Daoy (cell line): ENCODE measurements at regions not wholly inside any gene's neighbourhood (a gene's known extent, or its start where the extent isn't known, plus 50 kb on each side); places are given as distances from the start of the nearest gene placed in this dataset.

Experiments used
- DNase-seq: peaks from one replicate; pipeline ENCODE4 v3.0.0-alpha.2; 2015; ENCODE audit warnings: low read depth

DNA sequence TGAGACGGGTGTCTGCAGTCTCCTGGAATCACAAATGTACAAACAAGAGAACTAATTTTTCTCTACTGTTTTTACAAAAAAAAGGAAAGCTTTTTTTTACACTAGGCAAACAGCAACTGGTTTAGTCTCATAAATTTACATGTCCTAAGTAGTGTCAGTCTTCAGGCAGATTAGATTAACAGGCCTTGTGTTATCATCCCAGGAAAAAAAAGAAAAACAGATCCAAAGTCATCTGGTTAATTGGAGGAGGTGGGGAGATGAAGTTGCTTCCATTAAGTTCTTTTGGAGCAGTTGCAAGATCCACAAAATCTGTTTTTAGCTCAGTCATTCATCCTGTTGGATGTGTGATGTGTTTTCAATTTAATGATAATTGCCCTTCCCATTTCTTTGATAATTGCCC lies 363.5 kb upstream of the ADGRL2 start:
- no peak for DNase-seq

DNA sequence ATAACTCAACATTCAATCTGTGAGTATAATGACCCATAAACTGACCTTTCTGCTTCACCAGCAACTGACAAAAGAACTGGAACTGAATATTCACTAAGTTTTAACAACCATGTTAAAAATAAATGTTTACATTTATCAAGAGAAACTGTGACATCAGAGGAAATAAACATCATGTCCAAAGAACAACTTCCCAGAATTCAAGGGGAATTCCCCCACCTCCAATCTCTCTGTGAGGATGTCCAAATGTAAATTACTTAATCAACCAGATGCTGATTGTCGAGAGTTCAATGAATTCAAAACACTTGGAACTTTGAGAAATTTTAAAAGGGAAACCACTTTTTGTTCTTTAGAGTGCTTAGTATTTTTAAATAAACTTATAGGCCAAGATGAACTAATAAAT lies 365.6 kb upstream of the ADGRL2 start:
- no peak for DNase-seq

DNA sequence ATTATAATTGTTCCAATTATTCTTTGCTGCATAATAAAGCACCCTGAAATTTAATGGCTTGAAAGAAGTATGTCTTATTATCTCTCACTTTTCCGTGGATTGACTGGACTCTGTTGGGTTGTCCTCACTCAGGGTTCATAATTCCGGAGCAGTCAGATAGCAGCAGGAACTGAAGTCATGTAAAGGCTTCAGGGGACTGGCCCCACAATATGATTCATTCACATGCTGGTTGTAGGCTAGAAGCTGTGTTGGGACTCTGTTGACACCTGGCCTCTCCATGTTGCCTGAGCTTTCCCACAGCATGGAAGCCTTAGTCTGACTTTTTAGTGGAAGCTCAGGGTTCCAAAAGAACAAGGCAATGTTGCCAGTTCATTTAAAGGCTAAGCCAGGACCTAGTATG lies 367.1 kb upstream of the ADGRL2 start:
- no peak for DNase-seq

DNA sequence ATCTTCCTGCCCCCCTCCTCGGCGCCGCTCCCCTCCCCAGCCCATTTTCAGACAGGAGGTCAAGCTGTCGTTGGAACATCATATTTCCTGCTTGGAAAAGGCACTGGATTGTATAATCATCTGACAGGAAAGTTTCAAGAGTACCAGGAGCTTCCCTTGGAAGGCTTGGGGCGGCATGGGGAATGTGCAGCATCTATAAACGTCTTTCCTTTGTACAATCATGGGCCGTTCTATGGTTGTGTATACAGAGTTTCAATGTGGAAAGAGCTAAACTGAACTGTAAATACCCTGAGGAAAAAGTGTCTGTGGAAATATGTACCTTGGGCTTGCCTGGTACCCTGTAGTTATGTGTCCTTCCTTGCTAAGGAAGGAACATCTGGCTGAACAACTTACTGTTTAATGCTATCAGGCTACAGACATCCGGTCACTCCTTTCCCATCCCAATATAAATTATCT lies 368.1 kb upstream of the ADGRL2 start:
- no peak for DNase-seq

DNA sequence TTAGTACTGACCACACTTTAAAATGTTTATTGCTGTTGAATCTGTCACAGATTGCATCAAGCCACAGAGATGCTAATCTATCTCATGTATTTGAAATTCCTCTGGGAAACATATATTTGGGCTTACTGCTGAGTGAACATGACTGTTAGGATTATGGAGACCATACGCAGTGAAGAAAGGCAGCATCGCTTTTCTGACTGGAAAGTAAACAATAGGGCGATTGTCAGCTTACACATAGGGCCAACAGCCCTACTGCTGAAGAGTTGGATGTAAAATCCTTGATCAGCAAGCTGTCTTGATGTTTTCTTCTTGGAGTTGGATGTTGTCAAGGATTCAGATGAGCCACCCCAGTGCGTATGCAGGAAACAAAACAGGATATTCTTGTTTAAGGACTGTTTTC lies 368.7 kb upstream of the ADGRL2 start:
- no peak for DNase-seq

DNA sequence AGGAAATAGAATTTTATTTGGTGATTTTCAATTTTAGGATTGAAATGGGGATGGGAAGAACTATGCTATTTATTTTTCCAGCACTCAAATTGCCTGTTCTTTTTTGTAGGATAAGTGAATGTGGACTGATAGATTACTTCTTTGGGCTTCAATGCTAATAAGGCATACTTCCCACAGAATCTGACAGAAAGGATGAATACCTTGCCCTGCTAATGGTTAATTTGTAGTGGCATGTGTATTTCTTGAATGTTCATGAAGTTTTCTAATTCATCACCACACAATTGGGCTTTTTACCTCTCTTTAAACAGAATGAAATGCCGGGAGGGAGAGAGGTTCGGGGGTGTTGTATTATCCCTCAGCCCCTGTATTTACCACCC lies 369.1 kb upstream of the ADGRL2 start:
- DNase-seq, result no peak

DNA sequence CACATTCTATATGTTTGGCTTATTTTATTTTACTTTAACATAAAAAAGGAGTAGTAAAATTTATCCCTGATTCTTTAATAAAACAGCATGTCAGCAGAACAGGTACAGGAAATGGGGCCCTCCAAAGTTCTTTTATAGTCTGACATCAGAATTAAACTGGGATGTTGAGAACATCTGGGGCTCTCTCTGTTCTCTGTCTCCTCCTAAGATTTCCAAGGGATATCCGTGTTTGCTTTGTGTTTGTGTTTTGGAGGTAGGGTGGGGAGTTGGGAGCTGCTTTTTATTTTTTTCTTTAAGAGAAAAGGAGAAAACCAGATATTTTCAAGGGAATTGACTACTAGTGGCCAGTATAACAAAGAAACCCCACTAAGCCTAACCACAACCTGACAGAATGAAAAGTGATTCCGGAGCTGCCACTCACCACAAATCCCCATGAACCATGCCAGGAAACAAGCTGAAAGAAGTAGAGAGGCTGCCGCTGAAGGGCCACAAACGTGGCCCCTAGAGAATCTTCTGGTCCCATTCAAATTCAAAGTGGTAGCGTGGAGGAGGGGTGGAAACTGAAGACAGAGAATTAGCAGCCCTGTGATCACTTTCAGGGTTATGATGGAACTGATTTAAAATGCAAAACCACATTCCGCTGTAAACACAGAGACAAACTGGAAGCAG lies 369.6 kb upstream of the ADGRL2 start:
- no peak for DNase-seq

DNA sequence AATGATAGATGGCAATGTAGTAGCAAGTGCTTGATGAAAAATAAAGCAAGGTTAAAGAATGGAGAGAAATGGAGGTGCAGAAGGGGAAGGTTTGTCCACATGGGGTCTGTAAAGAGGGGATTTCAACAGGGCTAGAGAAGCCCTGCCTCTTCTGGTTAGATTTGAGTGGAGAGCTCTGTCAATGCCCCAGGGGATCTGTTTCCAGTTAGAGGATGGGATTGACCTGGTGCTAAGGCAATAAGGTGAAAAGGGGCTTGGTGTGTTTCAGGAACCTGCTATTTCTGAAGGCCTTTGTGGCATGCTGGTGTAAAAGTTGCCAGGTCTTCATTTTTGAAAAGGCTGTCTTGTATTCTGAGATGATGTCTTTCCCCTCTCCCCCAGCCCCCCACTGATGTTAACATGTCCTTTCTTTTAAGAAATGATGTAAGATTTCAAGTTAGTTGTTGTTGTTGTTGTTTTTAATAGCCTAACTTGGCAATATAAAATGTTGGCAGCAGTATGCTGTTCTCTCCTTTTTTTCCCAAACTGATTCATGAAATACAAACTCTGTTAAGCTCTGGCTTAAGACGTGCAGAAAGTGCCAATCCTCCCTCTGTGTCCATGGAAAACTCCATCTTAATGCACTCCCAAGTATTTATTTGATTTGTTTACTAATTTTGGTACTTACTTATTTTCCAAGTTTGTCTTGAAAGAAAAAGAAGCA lies 370.3 kb upstream of the ADGRL2 start:
- no peak for DNase-seq

DNA sequence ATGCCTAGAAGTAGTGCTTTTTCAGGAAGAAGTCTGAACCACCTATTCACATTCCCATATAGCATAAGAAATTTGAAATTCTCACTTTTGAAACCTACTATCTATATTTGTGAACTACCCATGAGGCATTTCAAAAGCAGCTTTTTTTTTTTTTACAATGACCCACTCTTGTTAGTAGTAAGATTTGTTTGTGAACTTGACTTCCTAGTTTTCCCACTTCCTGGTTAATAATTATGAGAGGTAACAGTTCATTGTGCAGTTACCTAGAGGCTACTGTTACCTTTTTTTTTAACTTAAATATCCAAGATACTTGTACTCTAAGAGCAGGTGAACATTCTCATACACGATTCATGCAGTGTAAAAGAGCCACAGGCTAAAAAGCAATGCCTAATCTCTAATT lies 371.7 kb upstream of the ADGRL2 start:
- no peak for DNase-seq

DNA sequence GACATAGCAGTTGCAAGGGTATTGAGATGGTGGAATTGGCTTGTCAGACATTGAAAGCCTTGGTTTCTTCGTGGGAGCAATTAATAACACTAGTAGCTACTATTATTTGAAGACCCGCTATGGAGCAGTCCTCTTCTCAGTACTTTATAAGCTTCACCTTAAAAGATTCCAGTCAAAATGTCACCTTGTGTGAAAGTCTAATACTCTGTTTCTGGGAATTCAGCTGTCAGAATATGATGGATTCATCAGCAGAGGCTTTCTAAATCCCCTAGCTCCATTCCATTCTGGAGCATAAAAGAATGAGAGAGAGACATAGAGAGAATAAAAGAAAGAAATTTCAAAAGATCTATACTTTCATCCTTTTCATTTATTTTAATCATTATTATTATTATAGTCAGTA lies 375.9 kb upstream of the ADGRL2 start:
- DNase-seq, result no peak

DNA sequence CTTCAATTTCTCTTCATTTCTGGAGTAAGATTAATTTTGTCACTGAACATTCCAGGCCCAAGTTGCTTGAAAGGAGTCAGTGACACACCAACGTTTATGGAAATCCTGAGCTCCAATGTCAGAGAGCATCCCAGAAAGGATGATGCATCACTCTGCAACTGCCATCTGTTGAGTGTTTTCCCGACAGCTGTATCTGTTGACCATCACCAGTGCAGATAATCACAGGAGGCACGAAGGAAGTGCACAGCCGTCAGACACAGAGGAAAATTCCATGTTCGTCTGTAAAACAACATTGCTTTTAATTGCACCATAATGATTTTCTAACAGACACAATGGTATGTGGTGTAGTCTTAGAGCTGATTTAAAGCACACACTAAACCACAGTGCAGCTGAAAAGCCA lies 376.7 kb upstream of the ADGRL2 start:
- no peak for DNase-seq

DNA sequence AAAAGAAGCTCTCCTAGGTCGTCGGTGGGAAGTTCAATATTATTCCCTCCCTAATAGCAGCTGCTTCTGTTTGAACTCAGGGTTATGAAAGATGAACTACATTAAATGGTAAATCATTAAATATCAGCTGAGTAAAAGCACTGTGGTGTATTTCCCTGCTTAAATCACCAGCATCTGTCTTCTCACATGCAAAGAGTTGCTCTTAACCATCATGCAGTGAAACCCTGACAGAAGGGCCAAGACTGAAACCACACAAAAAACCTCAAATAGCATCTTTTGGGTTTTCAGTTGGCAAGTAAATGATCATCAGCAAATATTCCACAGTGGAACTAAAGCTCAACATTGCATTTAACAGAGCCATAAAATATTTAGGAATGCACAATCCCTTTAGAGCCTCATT lies 380.0 kb upstream of the ADGRL2 start:
- DNase-seq, result no peak

DNA sequence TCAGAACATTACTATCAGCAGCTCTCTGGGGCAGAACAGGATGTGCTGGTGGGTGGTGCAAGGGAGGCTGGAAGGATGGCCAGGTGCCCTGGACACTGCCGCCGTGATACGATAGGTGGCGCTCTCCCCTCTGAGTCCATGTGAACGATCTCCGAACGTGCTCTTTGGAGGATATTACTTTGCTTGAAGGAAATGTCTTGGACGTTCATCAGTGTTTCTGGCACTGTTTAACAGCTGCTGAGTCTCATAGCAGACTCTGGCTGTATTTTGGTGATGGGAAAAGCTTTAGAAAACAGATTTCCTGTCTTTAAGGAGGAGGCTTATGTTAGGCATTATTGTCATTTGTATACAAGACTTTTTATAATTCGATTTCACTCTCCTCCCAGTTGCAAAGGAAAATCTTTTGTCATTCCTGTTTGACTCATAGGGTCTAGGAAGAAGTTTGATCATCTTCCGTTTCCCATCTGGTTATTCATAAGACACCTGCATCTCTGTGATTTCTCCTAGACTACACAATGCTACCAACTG lies 386.2 kb upstream of the ADGRL2 start:
- DNase-seq, result peak; percentile 71

DNA sequence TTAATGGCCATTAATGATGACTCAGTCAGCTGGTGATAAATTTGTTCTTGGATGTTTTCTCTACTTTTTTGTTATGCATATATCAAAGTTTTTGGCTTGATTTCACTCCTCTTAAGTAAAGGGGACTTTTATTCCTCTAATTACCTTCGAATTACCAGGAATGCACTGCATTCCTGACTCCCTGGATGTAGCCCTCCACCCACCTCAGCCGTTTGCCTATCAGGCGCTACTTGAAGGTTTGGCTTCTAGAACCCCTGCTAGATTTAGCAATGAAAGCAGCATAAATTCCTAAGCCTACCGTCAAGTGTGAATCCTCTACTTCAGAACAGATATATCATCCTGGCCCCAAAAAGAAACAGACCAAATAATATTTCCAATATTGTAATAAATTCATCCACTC lies 387.8 kb upstream of the ADGRL2 start:
- no peak for DNase-seq

DNA sequence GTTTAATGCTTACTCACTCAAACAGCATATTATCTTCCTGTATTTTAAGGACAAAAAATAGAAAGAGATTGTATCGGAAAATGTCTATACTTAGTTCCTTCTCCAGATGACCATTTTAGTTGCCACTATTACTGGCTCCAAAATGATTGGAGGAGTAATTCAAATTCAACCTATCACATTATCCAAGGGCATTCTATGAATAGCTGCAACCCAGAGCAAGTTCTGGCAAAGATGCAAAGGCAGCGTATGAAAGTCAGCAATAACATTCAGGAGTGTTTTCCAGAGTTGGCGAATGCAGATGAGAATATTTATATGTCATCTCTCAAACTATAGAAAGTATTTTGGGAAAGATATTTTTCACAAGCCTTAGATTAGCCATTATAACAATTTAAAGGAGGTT lies 389.8 kb upstream of the ADGRL2 start:
- DNase-seq, result no peak

DNA sequence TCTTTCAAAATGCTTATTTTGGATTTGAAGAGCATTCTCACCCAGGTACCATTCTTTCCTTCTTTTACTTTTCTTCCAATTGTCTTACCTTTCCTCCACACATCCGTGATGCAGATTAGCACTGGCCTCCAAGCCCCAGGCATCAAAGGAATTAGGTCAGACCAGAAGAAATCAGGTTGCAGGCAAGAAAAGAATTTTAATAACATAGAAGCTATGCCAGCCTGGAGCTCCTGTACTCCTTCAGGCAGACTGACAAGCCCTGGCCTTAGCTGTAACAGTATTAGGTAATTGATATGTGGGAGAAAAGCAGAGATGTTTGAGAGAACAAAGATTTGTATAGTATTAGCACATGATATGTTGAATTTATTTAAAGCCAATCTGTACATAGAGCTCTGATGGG lies 390.4 kb upstream of the ADGRL2 start:
- DNase-seq, result no peak

DNA sequence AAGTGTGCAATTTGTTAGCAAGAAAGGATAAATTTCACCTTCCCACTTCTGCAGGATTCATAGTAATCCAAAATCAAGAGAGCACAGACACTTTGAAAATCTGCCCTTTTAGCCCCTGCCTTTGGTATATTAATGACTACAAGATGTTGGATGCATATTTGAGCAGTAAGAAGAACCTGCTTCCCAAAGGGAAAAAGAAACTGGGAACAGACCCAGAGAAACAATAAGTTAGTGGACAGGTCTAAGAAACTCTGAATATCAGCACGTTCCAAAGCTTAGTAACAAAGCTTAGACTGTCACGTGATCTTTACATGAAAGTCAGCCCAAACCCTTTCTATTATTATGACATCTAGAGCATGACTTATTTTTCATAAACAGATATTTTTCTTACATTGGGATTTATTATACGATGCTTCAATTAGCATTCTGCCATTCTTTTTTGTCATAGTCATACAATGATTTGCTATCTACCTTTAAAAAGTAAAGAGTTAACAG lies 390.9 kb upstream of the ADGRL2 start:
- no peak for DNase-seq

DNA sequence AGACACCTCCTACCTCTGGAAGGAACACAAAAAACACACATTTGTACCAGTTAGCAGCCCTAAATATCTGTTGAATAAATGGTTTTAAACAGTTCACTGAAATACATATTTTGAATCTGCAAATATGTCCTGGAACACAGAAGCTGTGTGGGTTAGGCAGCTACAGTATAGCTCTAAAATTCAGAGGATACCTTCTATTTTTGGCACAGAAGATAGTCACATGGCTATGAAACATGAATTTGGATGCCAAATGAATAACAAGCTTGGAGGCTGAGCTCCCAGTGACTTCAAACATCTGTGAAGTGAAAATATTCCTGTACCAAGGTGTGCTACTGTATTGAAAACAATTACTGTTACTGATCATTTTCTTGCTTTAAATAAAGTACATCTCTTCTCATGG lies 391.5 kb upstream of the ADGRL2 start:
- no peak for DNase-seq

DNA sequence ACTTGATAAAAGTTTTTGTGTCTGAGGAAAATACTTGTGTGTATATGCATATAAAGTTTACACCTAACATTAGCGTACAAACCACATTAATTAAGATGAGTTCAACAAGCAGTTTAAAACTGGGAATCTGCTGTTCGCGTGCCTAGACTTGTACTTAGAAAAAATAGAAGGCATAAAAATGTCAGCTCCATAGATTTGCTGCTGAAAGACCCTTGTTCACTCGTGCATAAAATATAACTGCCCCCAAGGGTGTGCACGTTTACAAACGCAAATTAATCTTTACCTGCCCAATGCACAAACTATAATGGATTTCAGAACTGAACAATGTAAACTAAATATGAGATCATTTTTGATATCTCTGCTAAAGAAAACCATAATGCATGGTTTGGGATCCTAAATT lies 392.3 kb upstream of the ADGRL2 start:
- no peak for DNase-seq

DNA sequence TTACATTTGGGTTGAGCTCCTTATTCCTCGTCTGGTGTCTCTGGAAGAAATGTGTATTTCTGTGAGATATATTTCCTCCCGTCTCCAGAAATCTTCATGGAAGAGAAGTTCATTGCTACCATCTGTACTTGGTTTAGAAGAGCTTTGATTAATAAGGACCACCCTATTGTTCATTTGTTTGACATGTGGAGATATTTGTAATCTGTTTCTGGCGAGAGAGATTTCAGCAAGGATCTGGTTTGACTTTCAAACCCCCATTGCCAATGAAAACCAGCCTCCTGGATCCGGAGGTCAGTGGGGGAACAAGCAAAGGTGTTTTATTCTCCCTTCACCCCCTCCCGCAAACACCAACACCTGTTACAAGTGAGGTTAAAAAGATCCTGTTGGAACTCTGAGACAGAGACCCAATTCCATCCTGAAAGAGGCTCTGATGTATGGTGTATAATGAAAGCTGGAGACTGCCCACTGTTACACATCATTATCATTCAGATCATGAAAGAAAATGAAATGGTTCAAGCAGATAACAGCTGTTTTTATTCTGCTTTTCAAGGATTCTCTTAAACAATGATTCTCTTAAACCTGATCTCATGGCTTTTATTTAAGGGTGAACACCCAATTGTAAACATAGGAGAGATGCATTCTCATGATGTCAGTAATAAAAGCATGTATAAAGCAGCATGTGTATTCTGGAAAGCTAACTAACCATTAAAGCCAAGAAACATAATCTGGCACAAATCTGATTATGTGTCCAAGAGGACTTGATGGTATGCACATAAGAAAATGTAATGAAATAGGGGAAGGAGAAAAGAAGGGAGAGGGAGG lies 393.5 kb upstream of the ADGRL2 start:
- no peak for DNase-seq

DNA sequence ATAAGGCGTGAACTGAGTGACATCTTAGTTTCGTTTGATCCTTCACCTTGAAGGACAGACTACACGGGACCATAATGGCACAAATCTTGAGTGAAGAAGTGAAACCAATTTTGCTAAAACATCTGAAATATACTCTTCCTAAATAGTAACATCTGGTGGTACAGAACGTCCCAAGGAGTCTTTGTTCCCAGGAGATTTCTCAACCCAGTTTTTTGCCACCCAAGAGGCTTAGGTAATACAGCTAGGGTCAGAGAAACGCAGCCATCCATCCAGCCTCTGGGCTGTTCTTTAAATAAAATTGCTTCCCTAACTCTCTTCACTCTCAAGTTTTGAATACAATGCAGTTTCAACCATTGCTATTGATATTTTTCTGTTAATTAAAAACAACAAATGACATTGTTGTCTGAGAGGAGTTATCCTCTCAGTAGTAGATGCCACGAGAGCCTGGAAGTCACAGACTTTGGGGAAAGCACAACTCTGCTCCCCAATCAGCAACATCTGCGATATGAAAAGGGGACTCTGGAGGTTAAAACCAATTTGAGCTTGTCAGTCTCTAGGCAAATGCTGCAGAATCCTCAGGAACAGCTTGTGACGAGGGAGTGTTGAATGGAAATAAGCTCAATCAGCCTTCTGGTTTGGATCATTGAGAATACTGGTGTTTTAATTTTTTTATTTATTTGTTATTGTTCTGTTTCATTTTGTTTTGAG lies 394.3 kb upstream of the ADGRL2 start:
- no peak for DNase-seq

DNA sequence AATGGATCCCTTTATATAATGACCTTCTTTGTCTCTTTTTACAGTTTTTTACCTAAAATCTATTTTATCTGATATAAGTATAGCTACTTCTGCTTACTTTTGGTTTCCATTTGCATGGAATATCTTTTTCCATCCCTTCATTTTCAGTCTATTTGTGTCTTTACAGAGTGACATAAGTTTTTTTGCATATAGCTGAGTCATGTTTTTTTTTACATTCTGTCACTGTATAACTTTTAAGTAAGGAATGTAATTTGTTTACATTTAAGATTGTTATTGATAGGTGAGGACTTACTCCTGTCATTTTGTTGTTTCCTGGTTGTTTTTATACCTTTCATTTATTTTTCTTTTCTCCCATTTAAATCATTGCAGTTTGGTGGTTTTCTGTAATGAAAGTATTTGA lies 402.7 kb upstream of the ADGRL2 start:
- DNase-seq, result no peak
